IMR-90 (cell line): ENCODE measurements at regions not wholly inside any gene's neighbourhood (a gene's known extent, or its start where the extent isn't known, plus 50 kb on each side); places are given as distances from the start of the nearest gene placed in this dataset.
"Not testable (repeated sequence)": the region's sequence is repeated elsewhere in the genome, so short reads cannot be mapped to it uniquely, and the experiment has no call there.

ENCODE experiments used
- ATAC-seq: fragments of 200-7000 bp; cut with Tn5 transposase; 2 replicates; pipeline ENCODE4 v1.9.1; 2020; ENCODE audit warnings: low read depth, mild to moderate bottlenecking, moderate library complexity
- BruUV-seq: library from RNA; stranded (reverse); fragments of 400-500 nt; replicated peaks from 2 replicates; lab custom pipeline; 2021; lab: Mats Ljungman, UMichigan
- CTCF ChIA-PET: fragments of 300-600 bp; formaldehyde crosslinking; extraction: SDS; loops from one replicate; lab custom pipeline; 2021; ENCODE audit warnings: antibody characterized with exemption; lab: Yijun Ruan, JAX
- POLR2A ChIA-PET: fragments of 300-600 bp; sonication (Branson Sonifier 250); formaldehyde crosslinking; loops from one replicate; lab custom pipeline; 2022; ENCODE audit warnings: antibody characterized with exemption; ENCODE audit not compliant: unreplicated experiment; lab: Charles Lee
- DNase-seq: peaks from one replicate; pipeline ENCODE4 v3.0.0; 2013
- H2AFZ ChIP-seq: replicated peaks from 2 replicates; pipeline ENCODE3; 2013; ENCODE audit warnings: low read length, mild to moderate bottlenecking; ENCODE audit not compliant: poor library complexity
- H2AK5ac ChIP-seq: 2 replicates; pipeline ENCODE4 v1.6.1; 2013; ENCODE audit warnings: low read depth, low read length, inconsistent platforms
- H2AK9ac ChIP-seq: replicated peaks from 2 replicates; pipeline ENCODE3; 2013; ENCODE audit warnings: mild to moderate bottlenecking, low read depth, low read length, moderate library complexity; ENCODE audit not compliant: poor library complexity
- H2BK120ac ChIP-seq: 2 replicates; pipeline ENCODE4 v1.6.1; 2013; ENCODE audit warnings: low read depth, low read length, inconsistent platforms
- H2BK15ac ChIP-seq: 3 replicates; pipeline ENCODE4 v1.6.1; 2013; ENCODE audit warnings: low read depth, low read length, inconsistent platforms
- H2BK20ac ChIP-seq: 2 replicates; pipeline ENCODE4 v1.6.1; 2013; ENCODE audit warnings: low read depth, mild to moderate bottlenecking, inconsistent platforms, low read length, moderate library complexity
- H2BK5ac ChIP-seq: 2 replicates; pipeline ENCODE4 v1.6.1; 2013; ENCODE audit warnings: mild to moderate bottlenecking, low read depth, low read length, inconsistent platforms; ENCODE audit not compliant: poor library complexity, severe bottlenecking
- H3K14ac ChIP-seq: replicated peaks from 2 replicates; pipeline ENCODE4 v1.6.1; 2013; ENCODE audit warnings: low read depth, low read length, inconsistent platforms
- H3K18ac ChIP-seq: 2 replicates; pipeline ENCODE4 v1.6.1; 2013; ENCODE audit warnings: low read depth, low read length, control low read depth
- H3K23ac ChIP-seq: 2 replicates; pipeline ENCODE4 v1.6.1; 2013; ENCODE audit warnings: low read depth, low read length, inconsistent platforms
- H3K27ac ChIP-seq: 2 replicates; pipeline ENCODE4 v1.5.1; 2013; ENCODE audit warnings: mild to moderate bottlenecking, control low read depth, low read length; ENCODE audit not compliant: insufficient read depth
- H3K27me3 ChIP-seq: 2 replicates; pipeline ENCODE4 v1.6.1; 2013; ENCODE audit warnings: low read length; ENCODE audit not compliant: control insufficient read depth, insufficient read depth
- H3K36me3 ChIP-seq: 2 replicates; pipeline ENCODE4 v1.6.1; 2013; ENCODE audit warnings: low read length, mixed read lengths; ENCODE audit not compliant: control insufficient read depth, insufficient read depth
- H3K4ac ChIP-seq: 2 replicates; pipeline ENCODE4 v1.6.1; 2013; ENCODE audit warnings: low read depth, low read length, inconsistent platforms
- H3K4me1 ChIP-seq: 2 replicates; pipeline ENCODE4 v1.6.1; 2013; ENCODE audit warnings: low read length, mixed read lengths; ENCODE audit not compliant: control insufficient read depth, insufficient read depth
- H3K4me2 ChIP-seq: 2 replicates; pipeline ENCODE4 v1.6.1; 2013; ENCODE audit warnings: low read depth, mild to moderate bottlenecking, control low read depth, low read length, moderate library complexity
- H3K4me3 ChIP-seq: 2 replicates; pipeline ENCODE4 v1.5.1; 2013; ENCODE audit warnings: low read depth, mild to moderate bottlenecking, control low read depth, low read length, moderate library complexity; ENCODE audit not compliant: insufficient read depth
- H3K56ac ChIP-seq: 2 replicates; pipeline ENCODE4 v1.6.1; 2013; ENCODE audit warnings: low read length, inconsistent platforms; ENCODE audit not compliant: insufficient read depth; ENCODE audit errors: extremely low read depth
- H3K79me1 ChIP-seq, 2 experiments: 2 replicates each; pipeline ENCODE4 v1.6.1; 2013; ENCODE audit warnings: low read length in 2 of 2, inconsistent platforms in 1 of 2, low read depth in 1 of 2
- H3K9ac ChIP-seq: 2 replicates; pipeline ENCODE4 v1.6.1; 2013; ENCODE audit warnings: low read depth, low read length, control low read depth
- H3K9me1 ChIP-seq: 2 replicates; pipeline ENCODE4 v1.6.1; 2013; ENCODE audit warnings: low read length, inconsistent platforms; ENCODE audit not compliant: insufficient read depth
- H3K9me3 ChIP-seq: 2 replicates; pipeline ENCODE4 v1.6.1; 2013; ENCODE audit warnings: low read length; ENCODE audit not compliant: control insufficient read depth, insufficient read depth
- H4K20me1 ChIP-seq: 2 replicates; pipeline ENCODE4 v1.6.1; 2013; ENCODE audit warnings: low read length, inconsistent platforms; ENCODE audit not compliant: insufficient read depth
- H4K5ac ChIP-seq: 2 replicates; pipeline ENCODE4 v1.6.1; 2013; ENCODE audit warnings: mild to moderate bottlenecking, low read depth, low read length, control low read depth
- H4K8ac ChIP-seq, 2 experiments: 2 replicates each; pipeline ENCODE4 v1.6.1; 2013; ENCODE audit warnings: low read depth in 2 of 2, low read length in 2 of 2, control low read depth in 1 of 2, inconsistent platforms in 1 of 2
- H4K91ac ChIP-seq: 2 replicates; pipeline ENCODE4 v1.6.1; 2013; ENCODE audit warnings: low read depth, low read length, inconsistent platforms; ENCODE audit not compliant: insufficient read depth
- BHLHE40 ChIP-seq: fragments of 150-350 bp; IDR thresholded peaks from 2 replicates; pipeline ENCODE4 v1.6.1; 2016; ENCODE audit warnings: mild to moderate bottlenecking, low read depth, low read length
- CEBPB ChIP-seq: IDR thresholded peaks from 2 replicates; pipeline ENCODE4 v1.6.1; 2012; ENCODE audit warnings: low read depth, low read length, improper control_type of control experiment
- CHD1 ChIP-seq: IDR thresholded peaks from 2 replicates; pipeline ENCODE4 v1.6.1; 2012; ENCODE audit warnings: low read depth, low read length, improper control_type of control experiment
- MAFK ChIP-seq: IDR thresholded peaks from 2 replicates; pipeline ENCODE4 v1.6.1; 2012; ENCODE audit warnings: low read depth, low read length, improper control_type of control experiment
- MAZ ChIP-seq: IDR thresholded peaks from 2 replicates; pipeline ENCODE4 v1.6.1; 2012; ENCODE audit warnings: low read depth, mild to moderate bottlenecking, low read length, improper control_type of control experiment, moderate library complexity, borderline replicate concordance
- RAD21 ChIP-seq: IDR thresholded peaks from 2 replicates; pipeline ENCODE4 v1.6.1; 2012; ENCODE audit warnings: low read length, improper control_type of control experiment
- RCOR1 ChIP-seq: IDR thresholded peaks from 2 replicates; pipeline ENCODE4 v1.6.1; 2012; ENCODE audit warnings: mild to moderate bottlenecking, low read length, improper control_type of control experiment; ENCODE audit not compliant: insufficient replicate concordance
- SMC3 ChIP-seq: fragments of 150-350 bp; IDR thresholded peaks from 2 replicates; pipeline ENCODE4 v1.6.1; 2016; ENCODE audit warnings: low read depth, mild to moderate bottlenecking, antibody characterized with exemption, low read length, moderate library complexity
- WGBS, 2 experiments: methylation state at CpG; one replicate each; pipeline versions ENCODE4 v1.1.5 to v1.1.7; 2013; ENCODE audit warnings: missing lambda C conversion rate in 2 of 2; ENCODE audit not compliant: insufficient read length in 1 of 2; ENCODE audit errors: extremely low coverage in 2 of 2; 5-methylcytosine and 5-hydroxymethylcytosine counted together
- dilution Hi-C: fragments of 300-500 bp; cut with HindIII; formaldehyde crosslinking; loops from one replicate; pipeline ENCODE4 v1.14.3; 2018; ENCODE audit warnings: low sequenced_read_pairs; ENCODE audit not compliant: unreplicated experiment
- in situ Hi-C: fragments of 300-500 bp; cut with MboI; formaldehyde crosslinking; loops from 3 replicates; pipeline ENCODE4 v1.14.3; 2019; ENCODE audit warnings: low sequenced_read_pairs, inconsistent platforms, mixed read lengths
- intact Hi-C: fragments of 100-400 bp; cut with micrococcal nuclease; formaldehyde crosslinking; loops from 2 replicates; pipeline ENCODE4 v1.10.0; 2022
- TF ChIP-seq, protein P1 (sequence below): fragments of 150-350 bp; IDR thresholded peaks from 2 replicates; pipeline ENCODE4 v1.6.1; 2016; ENCODE audit warnings: low read depth, mild to moderate bottlenecking, low read length, moderate library complexity, borderline replicate concordance

DNA sequence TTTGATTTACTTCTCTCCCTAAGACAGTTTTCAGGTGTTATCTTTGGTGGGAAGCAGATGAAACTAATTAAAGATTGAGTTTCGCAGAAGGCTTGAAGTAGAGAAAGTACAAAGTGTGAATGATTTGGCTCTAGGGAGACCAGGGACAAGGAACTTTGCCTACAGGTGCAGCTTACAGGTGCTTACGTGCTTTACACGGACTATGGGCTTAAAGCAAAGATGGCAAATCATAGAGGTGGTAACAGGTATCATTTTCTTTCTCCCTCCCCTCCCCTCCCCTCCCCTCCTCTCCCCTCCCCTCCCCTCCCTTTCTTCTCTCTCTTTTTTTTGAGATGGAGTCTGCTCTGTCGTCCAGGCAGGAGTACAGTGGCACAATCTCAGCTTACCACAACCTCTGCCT is 136.3 kb downstream of the SLC35B3 start:
- Histone ChIP-seq H3K36me3 (no peaks in the 10 kb centered on the region), H4K91ac (no peak overlapping the region), H3K27ac (no peak overlapping the region), H2AFZ (no peak overlapping the region), H4K8ac (no peak overlapping the region), H3K4ac (no peak overlapping the region), H3K9me3 (peaks cover 16% of the 10 kb centered on the region), H3K9ac (no peak overlapping the region), H3K4me3 (no peak overlapping the region), H3K4me1 (no peaks in the 10 kb centered on the region), H3K23ac (no peak overlapping the region), H4K20me1 (no peaks in the 10 kb centered on the region), H3K79me1 (no peaks in the 10 kb centered on the region), H2AK5ac (no peak overlapping the region), H2AK9ac (no peak overlapping the region), H3K4me2 (no peak overlapping the region), H3K14ac (no peak overlapping the region), H3K27me3 (no peaks in the 10 kb centered on the region), H2BK15ac (no peak overlapping the region), H2BK20ac (no peak overlapping the region), H3K18ac (no peak overlapping the region), H4K5ac (no peak overlapping the region), H2BK5ac (no peak overlapping the region), H3K9me1 (no peaks in the 10 kb centered on the region), H3K56ac (no peak overlapping the region), H2BK120ac (no peak overlapping the region)
- TF ChIP-seq MAZ (no peak), CHD1 (no peak), SMC3 (no peak), BHLHE40 (no peak), CEBPB (no peak), RCOR1 (no peak), MAFK (no peak), RAD21 (no peak)
- TF ChIP-seq, protein P1, sequence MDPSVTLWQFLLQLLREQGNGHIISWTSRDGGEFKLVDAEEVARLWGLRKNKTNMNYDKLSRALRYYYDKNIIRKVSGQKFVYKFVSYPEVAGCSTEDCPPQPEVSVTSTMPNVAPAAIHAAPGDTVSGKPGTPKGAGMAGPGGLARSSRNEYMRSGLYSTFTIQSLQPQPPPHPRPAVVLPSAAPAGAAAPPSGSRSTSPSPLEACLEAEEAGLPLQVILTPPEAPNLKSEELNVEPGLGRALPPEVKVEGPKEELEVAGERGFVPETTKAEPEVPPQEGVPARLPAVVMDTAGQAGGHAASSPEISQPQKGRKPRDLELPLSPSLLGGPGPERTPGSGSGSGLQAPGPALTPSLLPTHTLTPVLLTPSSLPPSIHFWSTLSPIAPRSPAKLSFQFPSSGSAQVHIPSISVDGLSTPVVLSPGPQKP = no peak
- in situ Hi-C loops = no loop called here
- intact Hi-C loops = no loop called here
- no peak for DNase-seq
- dilution Hi-C loops = no loop called here
- ChIA-PET CTCF (no interaction called here), POLR2A (no interaction called here)
- no CpG with 5 or more reads among the region's 4 CpGs for WGBS, 2 experiments
- no TSS peak for BruUV-seq
- no peak for ATAC-seq

DNA sequence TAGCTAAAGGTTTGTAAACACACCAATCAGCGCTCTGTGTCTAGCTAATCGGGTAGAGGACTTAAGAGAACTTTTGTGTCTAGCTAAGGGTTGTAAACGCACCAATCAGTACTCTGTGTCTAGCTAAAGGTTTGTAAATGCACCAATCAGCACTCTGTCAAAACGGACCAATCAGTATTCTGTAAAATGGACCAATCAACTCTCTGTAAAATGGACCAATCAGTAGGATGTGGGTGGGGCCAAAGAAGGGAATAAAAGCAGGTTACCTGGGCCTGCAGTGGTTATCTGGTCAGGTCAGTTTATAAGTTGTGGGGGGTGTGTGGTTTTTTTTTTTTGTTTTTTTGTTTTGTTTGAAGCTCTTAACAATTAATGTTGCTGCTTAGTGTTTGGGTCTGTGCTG is 152.4 kb downstream of the SLC35B3 start:
- H2BK5ac ChIP-seq, H2BK20ac ChIP-seq, BruUV-seq, H3K79me1 ChIP-seq, H3K4me3 ChIP-seq, DNase-seq, H2AK9ac ChIP-seq, H3K14ac ChIP-seq, H3K9ac ChIP-seq, H4K8ac ChIP-seq, H2BK15ac ChIP-seq, CTCF ChIA-PET, H2AK5ac ChIP-seq, H3K23ac ChIP-seq, H2BK120ac ChIP-seq, POLR2A ChIA-PET, H3K9me1 ChIP-seq, H3K27me3 ChIP-seq, H4K5ac ChIP-seq, ATAC-seq, intact Hi-C loops, H3K4me1 ChIP-seq, H3K27ac ChIP-seq, H3K18ac ChIP-seq, H4K91ac ChIP-seq, H3K4me2 ChIP-seq, H3K56ac ChIP-seq, in situ Hi-C loops, H4K20me1 ChIP-seq, H3K36me3 ChIP-seq, H3K4ac ChIP-seq, H2AFZ ChIP-seq, dilution Hi-C loops: not testable (repeated sequence)
- peaks cover 11% of the 10 kb centered on the region for H3K9me3 ChIP-seq
- WGBS, 2 experiments = no CpG with 5 or more reads among the region's 4 CpGs
